GM21825 (cell line): ENCODE measurements at regions not wholly inside any gene's neighbourhood (a gene's known extent, or its start where the extent isn't known, plus 50 kb on each side); places are given as distances from the start of the nearest gene placed in this dataset.
"Not testable (repeated sequence)": the region's sequence is repeated elsewhere in the genome, so short reads cannot be mapped to it uniquely, and the experiment has no call there.

Source experiments
- ATAC-seq: cut with Tn5 transposase; IDR thresholded peaks from one replicate; pipeline ENCODE4 v1.9.1; 2021; ENCODE audit warnings: mild to moderate bottlenecking, moderate library complexity; ENCODE audit not compliant: unreplicated experiment

DNA sequence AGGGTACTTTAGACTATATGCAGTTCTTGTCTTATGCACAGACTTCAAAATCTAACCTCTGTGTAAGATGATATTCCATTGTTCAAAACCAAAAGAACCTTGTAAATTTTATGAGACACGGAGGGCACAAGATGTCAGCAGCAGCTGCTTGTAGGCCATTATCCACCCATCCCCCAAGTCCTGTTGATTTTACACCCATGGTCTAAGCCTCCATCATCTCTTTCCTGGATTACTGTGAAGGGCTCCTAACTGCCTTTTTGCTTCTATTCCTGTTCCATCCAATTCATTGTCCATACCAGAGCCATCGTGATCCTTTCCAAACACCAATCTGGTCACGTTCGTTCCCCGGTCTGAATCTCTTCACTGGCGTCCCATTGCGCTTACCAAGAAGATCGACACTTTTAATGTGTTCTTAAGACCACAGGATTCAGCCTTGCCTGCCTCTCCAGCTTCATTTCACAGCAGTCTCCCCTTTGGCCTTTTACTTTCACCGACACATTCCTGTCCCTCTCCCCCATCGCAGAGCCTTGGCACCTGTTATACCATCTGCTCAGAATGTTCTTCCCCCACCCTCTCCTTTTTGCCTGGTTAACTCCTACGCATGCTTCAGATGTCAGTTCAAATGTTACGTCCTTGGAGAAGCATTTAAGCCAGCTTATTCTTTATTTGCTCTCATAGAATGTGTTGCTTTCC is 107.3 kb upstream of the POU3F1 start:
- no peak for ATAC-seq

DNA sequence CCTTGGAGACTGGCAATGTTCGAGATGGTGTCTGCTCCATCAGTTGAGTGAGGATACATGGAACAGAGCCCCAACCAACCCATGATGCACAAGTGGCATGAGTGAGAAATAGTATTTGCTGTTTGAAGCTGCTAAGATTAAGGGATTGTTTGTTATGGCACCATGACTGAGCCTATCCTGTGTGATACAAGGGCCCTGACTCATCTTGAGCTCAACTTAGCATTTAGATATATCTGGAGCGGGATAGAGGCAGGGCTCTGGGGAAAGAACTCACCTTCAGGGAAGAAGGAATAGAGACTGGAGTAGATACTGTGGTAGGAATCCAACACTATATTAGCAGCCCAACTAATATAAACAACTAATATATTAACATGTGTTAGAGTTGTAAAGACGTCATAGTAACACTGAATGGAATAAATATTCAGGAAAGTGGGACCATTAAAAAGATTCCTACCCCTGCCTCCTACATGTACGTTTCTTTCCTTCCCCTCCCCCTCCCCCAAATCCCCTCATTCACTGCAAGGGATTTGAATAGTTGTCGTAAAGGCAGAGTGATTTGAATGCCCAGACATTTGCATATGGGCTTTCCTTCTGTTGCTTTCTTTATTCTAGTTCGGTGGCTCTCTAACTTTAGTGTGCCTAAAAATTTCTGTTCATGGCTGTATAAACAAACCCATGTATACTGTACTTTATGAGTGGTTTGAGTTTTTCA is 106.6 kb upstream of the POU3F1 start:
- no peak for ATAC-seq

DNA sequence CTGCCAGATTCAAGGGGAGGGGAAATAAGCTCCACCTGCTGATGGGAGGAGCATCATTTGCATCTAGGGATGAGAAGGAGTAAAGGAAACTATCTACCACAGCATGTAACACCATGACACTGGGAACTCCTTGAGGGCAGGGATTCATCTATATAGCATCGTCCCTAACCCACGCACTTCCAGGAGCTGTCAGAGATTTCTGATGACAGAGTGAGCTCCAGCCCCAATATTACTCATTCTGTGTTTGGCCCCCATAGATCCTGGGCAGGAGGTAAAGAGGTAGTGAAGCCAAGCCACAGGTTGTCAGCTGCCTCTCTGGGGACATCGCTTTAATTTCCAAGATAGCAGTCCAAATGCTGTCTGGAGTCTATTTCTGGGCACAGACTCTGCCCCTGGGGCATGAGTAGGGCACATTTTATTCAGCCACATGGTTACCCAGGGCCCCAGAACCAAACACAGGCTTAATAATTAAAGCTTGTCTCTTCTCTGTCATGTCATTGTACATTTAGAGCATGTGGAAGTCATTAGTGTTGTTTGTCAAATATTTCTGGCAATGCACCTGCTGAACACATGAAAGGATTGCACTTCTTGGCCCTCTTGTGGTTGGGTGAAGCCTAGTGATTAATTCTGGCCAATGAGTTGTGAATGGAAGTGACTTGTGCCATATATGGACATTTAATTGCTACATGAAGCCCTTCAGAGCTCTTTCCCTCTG is 105.9 kb upstream of the POU3F1 start:
- no peak for ATAC-seq

DNA sequence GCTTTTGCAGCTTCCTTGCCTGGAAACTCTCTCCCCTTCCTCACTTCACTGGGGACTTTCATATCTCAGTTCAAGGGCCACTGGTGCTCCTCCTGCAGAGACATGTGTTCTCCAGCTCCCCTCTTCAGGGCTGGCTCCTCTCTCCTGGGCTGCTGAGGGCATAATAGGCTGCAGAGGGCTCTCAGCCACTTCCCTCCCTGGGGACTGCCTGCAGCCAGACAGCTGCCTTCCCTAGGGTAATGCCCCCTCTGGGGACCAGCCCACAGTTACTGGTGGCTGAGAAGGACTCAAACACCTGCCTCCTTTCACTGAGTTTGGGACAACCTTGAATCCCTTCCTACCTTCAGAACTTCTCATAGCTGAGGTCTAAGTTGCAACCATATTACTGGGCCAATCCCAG is 104.8 kb upstream of the POU3F1 start:
- no peak for ATAC-seq

DNA sequence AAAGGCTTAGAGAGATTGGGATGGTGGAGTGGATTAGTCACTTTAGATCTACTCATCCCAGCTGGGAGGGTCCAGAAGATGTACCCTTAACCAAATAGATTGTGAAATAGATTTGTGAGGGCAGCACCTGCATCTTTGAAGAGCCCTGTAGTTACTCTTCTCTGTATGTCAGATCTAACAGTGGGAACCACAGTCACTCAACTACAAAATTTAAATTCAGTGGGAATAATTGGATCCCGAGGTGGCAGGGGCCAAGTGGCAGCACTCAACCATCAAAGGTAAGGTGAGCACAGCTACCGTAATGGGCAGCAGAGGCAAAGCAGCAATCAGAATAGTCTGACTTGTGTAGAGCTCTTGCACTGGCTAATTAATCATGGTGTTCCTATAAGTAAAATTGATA is 99.5 kb upstream of the POU3F1 start:
- not testable (repeated sequence) for ATAC-seq

DNA sequence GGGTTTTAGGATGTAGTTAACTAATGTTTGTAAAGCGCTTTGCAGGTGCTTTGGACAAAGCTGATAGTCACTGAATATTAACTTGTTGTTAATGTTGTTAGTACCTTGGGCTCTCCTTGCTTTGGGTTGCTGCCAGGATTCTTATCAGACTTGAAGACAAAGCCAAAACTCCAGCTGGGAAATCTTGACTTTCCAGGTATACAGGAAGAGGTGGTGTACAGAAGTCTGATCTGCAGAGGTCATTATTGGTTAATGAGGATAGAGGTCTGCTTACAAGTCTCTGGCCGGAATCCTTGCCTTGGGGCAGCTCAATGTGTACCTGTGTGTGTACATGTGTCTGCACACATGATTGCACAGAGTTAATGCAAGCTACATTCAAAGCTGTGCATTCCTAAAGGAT is 96.0 kb upstream of the POU3F1 start:
- ATAC-seq, result no peak

DNA sequence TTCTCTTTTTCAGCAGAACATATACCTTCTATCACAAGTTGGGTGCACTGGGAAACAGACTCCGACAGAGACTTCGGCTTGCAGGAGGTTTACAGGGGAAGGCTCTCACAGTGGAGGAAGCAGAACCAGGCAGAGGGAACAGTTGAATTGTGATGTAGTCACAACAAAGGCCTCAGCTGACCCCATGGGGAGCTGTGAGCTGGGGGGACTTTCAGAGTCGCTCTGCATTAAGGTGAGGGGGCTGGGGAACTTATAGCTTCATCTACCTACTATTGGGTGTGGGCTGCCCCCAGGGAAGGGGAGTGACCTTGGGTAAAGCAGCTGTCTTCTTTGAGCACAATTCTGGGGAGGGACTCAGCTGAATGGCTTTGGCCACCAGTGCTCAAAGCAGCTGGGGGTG is 94.9 kb upstream of the POU3F1 start:
- no peak for ATAC-seq

DNA sequence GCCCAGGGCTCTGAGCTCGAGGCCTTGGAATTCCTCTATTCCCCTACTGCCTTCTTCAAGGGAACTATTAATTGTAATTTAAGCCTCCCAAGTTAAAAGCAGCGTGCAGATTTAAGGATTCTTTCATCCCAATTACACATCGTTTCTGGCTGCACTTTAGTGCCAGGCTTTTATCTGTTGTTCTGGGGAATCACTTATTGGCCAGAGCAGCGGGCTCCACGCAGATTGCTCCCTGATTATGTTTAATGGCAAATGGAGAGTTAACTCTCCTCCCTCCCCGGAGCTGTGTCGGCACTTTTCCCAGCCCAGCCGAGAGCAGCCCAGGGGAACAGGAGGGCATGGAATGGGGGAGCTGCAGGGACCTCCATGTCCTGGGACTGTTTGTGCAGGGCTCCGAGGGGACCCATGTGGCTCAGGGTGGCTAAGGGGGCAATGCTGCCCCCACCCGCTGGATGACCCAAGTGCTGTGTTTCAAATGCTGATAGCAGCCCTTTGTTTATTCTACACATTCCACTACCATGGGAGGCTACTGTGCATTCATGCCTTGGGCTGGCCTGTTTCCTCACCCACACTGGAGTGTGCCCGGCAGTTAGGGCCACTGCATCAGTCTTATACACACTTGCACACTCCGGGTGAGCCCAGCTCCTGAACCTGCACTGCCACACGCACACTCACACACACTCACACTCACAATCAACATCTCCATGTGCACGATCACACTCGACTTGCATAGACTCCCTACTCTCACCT is 93.3 kb upstream of the POU3F1 start:
- no peak for ATAC-seq

DNA sequence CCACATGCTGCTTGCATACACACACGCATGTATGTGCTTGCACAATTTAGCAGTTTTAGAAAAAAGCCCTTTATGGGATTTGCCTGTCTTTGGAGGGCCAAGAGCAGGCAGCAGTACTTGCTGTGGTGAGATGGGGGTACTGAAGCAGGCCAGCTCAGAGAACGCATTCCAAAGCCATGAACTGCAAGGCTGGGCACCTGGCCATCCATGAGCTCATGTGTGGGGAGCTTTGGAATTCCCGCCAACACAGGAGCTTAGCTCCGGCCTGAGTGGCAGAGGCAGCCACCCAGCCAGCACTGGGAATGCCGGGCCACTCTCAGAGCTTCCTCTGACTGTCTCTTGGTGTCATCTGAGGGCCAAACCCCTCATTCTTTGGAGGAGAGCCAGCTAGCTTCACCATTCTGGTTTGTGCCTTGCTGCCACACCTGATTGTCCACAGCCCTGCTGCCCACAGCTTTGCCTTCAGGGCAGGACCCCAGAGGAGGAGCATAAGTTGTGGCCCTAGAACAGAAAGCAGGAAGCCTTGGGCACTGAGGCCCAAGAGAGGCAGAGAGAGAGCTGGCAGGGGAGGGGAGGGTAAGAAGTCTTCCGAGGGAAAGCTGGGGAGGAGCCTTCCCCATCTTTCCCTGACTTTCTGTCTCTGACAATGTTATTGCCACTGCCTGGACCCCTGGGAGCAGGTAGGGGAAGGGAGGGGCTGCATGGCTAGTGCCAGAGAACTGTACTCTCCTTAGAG is 92.1 kb upstream of the POU3F1 start:
- ATAC-seq, result no peak

DNA sequence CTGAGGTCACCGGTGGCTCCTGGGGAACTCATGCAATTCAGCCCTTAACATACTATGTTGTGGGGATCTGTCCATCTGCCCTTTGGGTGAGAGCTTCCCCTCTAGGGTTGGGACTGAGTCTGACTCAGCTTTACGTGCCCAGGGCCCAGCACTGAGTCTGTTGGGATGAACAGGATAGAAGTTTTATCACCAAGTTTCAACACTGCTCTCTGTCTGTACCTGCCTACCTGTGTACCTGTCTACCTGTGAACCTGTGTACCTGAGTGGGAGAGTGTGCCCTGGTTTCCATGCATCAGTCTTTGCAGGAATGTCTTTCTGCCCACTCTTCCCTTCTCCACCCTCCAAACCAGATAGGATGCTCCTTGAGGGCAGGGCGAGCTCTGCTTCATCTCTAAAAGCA is 90.6 kb upstream of the POU3F1 start:
- ATAC-seq, result no peak

DNA sequence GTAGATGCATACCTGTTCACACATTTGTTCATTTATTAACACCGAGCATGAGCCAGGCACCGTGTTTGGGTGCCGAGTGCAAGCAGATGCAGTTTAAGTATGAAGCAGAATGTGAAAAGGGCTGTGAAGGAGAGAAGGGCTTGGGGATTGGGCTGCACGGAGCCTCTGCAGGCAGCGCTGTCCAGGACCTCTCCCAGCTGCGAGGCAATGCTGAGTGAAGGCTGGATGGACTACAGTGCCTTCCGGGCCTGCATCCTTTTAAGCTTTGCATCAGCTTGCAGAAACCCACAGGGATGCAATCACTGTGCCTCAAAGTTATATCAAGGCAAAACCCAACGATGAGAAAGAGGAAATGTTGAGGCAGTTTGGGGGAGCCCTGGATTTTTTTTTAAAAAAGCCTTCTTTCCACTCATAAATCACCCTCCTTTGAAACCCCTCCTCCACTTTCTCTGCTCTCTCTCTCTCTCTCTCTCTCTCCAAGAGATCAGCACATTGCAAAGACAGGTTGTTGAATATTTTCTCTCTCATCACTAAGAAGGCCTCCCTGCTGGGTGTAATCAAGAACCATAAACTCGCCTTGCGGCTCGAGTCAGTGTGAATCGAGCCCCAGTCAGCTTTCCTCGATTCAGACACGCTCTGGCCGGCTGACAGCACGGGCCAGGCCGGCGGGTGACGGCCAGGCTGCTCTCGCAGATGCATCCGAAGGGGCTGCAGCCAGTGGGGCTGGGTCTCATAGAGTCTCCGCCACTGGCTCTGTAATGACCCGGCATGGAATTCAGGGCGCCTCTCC is 89.2 kb upstream of the POU3F1 start:
- ATAC-seq, result no peak

DNA sequence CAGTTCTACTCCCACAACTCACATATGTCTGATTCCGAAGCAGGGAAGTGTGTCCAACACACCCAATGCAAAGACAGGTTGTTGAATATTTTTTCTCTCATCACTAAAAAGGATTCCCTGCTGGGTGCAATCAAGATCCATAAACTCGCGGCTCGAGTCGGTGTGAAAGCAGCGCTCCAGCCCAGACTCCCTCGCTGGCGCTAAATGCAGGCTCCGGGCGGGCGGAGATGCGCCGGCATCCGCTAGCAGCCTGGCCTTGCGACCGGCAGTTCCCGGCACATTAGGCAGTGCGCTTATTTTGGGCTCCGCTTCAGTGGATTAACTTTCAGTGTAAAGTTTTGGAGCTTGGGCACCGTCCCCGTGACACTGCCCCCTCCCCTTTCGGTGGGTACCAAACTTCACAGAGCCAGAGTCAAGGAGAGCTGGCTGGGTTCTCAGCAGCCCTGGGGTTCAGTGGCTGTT is 87.7 kb upstream of the POU3F1 start:
- no peak for ATAC-seq

DNA sequence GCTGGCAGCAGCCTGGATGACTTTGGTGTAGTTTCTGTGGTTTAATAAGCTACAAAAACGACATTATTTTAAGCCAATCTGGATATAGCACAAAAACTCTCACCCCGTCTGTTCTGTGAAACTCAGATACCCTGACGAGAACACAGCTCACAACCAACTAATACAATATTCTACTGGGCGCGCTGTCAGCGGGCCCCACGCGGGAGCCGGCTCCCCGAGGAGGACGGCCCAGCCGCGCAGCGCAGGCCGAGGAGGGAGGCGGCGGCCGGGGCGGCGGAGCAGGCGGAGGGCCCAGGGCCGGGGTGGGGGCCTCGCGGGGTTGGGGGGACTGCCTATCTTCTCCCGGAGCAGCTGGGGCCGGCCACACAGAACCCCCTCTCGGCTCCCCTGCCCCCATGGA is 87.2 kb upstream of the POU3F1 start:
- ATAC-seq, result no peak

DNA sequence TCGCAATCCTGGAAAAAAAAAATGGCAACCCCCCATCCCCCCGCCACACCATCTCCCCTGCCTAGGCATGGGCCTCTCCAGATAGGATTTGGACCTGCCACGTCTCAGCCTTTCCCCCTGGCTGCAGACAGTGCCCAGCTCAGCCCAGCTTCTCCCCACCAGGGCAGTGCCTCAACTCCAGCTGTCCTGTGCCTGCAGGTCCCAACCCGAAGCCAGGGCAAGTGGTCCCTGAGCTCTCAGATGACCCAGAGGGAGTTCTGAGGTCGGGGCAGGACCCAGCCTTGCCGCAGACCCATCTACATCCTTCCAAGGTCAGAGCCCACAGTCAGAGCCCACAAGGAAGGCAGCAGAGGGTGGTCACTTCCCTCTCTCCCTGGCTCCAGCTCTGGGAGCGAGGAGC is 86.7 kb upstream of the POU3F1 start:
- ATAC-seq, result no peak

DNA sequence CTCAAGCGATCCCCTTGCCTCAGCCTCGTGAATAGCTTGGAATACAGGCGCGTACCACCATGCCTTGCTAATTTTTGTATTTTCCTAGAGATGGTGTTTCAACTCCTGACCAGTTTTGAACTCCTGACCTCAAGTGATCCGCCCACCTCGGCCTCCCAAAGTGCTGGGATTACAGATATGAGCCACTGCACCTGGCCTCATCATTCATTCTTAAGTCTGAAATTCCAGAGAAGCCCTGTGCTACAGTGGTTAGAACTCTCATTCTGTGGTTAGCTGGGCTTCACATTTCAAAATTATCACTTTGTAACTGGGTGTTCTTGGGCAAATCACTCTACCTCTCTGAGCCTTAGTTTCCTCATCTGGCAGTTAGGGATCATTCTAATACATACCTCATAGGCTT is 86.1 kb upstream of the POU3F1 start:
- no peak for ATAC-seq

DNA sequence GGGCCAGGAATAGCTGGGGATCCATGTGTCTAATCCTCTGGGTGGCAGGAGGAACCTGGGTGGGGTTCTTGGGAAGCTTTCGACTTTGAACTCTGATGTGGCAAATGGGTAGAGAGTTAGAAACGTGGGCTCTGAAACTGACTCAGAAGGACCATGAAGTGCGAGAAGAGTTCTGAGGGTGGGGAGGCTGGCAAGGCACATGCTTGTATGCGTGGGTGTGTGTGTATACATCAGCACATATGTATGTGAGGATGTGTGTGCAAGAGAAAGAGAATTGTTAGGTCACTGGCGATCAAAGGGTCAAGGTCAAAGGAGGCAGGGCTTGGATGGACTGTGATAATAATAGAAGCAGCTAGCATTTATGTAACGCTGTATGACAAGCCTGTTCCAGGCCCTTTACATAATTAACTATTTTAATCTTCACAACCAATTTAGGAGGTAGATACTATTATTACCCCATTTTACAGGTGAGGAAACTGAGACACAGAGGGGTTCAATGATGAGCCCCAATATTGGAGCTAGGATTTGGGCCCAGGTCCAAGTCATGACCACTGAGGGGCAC is 84.5 kb upstream of the POU3F1 start:
- ATAC-seq, result no peak

DNA sequence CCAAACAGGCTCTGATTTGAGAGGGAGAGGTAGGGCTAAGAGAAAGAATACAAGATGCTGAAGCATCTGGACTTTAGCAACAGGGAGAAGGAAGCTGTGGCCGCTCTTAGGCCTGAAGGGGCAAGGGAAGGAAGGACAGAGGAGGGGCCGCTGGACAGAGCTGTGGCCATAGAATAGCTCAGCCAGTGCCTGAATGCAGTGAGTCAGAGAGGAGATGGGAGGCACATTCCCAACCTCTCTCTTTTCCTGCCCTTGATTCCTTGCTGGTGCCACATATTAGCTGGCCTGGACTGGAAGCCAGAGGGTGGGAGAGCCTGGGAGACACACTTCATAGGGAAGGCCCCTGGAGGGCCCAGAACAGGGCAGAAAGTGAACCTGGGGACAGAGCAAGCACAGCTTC is 83.4 kb upstream of the POU3F1 start:
- ATAC-seq, result no peak

DNA sequence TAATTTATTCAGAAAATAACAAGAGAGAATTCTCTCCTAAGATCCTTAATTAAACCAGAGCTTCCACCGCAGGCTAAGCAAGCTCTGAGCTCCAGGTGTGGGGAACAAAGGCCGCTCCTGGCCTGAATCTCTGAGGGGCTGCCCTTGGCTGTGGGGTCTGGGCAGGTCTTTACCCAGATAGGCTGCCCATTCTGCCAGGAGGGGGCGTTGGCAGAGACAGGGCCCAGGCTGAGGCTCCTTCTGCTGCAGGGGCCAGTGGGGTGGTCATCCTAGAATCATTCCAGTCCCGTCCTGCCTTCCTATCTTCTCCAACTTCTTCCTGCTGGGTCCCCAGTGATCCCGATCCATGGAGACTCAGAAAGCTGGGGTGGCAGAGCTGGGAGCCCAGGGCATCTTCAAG is 82.9 kb upstream of the POU3F1 start:
- no peak for ATAC-seq

DNA sequence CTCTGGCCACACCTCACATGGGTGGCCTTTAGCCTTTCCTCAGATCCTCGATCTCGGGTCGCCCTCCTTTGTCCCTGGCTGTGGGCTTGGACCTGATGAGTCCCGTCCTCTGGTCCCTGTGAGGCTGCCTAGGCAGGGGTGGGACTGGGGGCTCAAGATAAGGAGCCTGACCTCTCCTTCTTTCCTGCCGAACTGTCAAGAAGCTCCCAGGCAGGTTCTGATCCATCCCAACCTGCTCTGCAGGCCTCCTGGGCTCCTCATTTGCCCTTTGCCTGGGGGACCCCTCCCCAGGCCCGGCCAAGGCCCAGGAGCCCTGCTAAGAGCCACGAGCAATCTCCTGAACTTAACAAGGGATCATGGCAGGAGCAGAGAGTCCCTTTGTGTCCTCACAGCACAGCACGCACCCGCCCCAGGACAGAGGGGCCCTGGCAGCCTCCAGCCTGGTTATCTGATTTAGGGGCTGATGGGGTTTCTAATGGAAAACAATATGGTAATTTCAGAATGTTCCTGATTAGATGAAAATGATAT is 82.4 kb upstream of the POU3F1 start:
- no peak for ATAC-seq
